OCI-LY1 (cell line): ENCODE measurements at regions not wholly inside any gene's neighbourhood (a gene's known extent, or its start where the extent isn't known, plus 50 kb on each side); places are given as distances from the start of the nearest gene placed in this dataset.

Source experiments
- H2AFZ ChIP-seq: fragments of 200-600 bp; sonication (generic), shearing (Covaris generic); 2 replicates; pipeline ENCODE4 v1.6.0; 2014; ENCODE audit warnings: antibody characterized with exemption, mild to moderate bottlenecking, low read length
- H3F3A ChIP-seq: fragments of 200-600 bp; sonication (generic), shearing (Covaris generic); 2 replicates; pipeline ENCODE4 v1.6.0; 2014; ENCODE audit warnings: mild to moderate bottlenecking, antibody characterized with exemption, low read length, moderate library complexity; ENCODE audit not compliant: insufficient read depth
- H3K27ac ChIP-seq: fragments of 200-600 bp; sonication (generic); 2 replicates; pipeline ENCODE4 v1.5.1; 2014; ENCODE audit warnings: low read length, mixed run types, mild to moderate bottlenecking, low read depth; ENCODE audit not compliant: poor library complexity, severe bottlenecking
- H3K27me3 ChIP-seq: fragments of 200-600 bp; sonication (generic); 2 replicates; pipeline ENCODE4 v1.6.0; 2014; ENCODE audit warnings: antibody characterized with exemption, mild to moderate bottlenecking, low read length, moderate library complexity; ENCODE audit not compliant: insufficient read depth
- H3K36me3 ChIP-seq: fragments of 200-600 bp; sonication (generic); 2 replicates; pipeline ENCODE4 v1.6.1; 2014; ENCODE audit warnings: mild to moderate bottlenecking, antibody characterized with exemption, low read length, moderate library complexity, mixed read lengths; ENCODE audit not compliant: insufficient read depth
- H3K4me1 ChIP-seq: fragments of 200-600 bp; sonication (generic); 2 replicates; pipeline ENCODE4 v1.5.1; 2014; ENCODE audit warnings: mild to moderate bottlenecking, low read length, moderate library complexity; ENCODE audit not compliant: insufficient read depth, severe bottlenecking
- H3K4me2 ChIP-seq: fragments of 200-600 bp; sonication (generic), shearing (Covaris generic); 2 replicates; pipeline ENCODE4 v1.6.1; 2014; ENCODE audit warnings: low read length
- H3K4me3 ChIP-seq: fragments of 200-600 bp; sonication (generic); 2 replicates; pipeline ENCODE4 v1.5.1; 2014; ENCODE audit warnings: low read length, low read depth, mild to moderate bottlenecking, mixed read lengths; ENCODE audit not compliant: poor library complexity, severe bottlenecking
- H3K79me2 ChIP-seq: fragments of 200-600 bp; shearing (Covaris generic); 2 replicates; pipeline ENCODE4 v1.6.1; 2016; ENCODE audit warnings: mixed run types, low read length, mixed read lengths; ENCODE audit not compliant: insufficient read depth
- H3K9ac ChIP-seq: fragments of 200-600 bp; sonication (generic), shearing (Covaris generic); 2 replicates; pipeline ENCODE4 v1.6.1; 2014; ENCODE audit warnings: mild to moderate bottlenecking, low read length, mixed read lengths
- H3K9me2 ChIP-seq: fragments of 200-600 bp; sonication (generic), shearing (Covaris generic); 2 replicates; pipeline ENCODE4 v1.6.1; 2014; ENCODE audit warnings: low read depth, mild to moderate bottlenecking, low read length, mixed read lengths
- H3K9me3 ChIP-seq: fragments of 200-600 bp; shearing (Covaris generic); 2 replicates; pipeline ENCODE4 v1.6.1; 2014; ENCODE audit warnings: low read length, mixed read lengths
- H4K20me1 ChIP-seq: fragments of 200-600 bp; sonication (generic), shearing (Covaris generic); 2 replicates; pipeline ENCODE4 v1.6.0; 2016; ENCODE audit warnings: mild to moderate bottlenecking, low read length; ENCODE audit not compliant: insufficient read depth
- CTCF ChIP-seq: fragments of 200-600 bp; sonication (generic), shearing (Covaris generic); IDR thresholded peaks from 2 replicates; pipeline ENCODE4 v1.5.1; 2017; ENCODE audit warnings: mild to moderate bottlenecking, antibody characterized with exemption, low read length, moderate library complexity, mixed read lengths
- EZH2 ChIP-seq: fragments of 200-600 bp; sonication (generic), shearing (Covaris generic); IDR thresholded peaks from 2 replicates; pipeline ENCODE4 v1.8.0; 2017; ENCODE audit warnings: borderline replicate concordance, mixed run types, mild to moderate bottlenecking, antibody characterized with exemption, low read length, moderate library complexity, mixed read lengths

GRCh38 chr12:38151991-38152700, 164.4 kb upstream of the ALG10B start:
- Histone ChIP-seq H3K36me3 (no peaks in the 10 kb centered on the region), H3K4me2 (no peak overlapping the region), H2AFZ (no peak overlapping the region), H3K9me2 (no peaks in the 10 kb centered on the region), H3K4me3 (no peak overlapping the region), H3K79me2 (no peaks in the 10 kb centered on the region), H3K27ac (no peak overlapping the region), H3K9me3 (no peaks in the 10 kb centered on the region; the same call in 1 of the 2 replicates), H3K9ac (no peak overlapping the region), H3K27me3 (no peaks in the 10 kb centered on the region), H4K20me1 (no peaks in the 10 kb centered on the region), H3F3A (no peaks in the 10 kb centered on the region), H3K4me1 (no peaks in the 10 kb centered on the region)
- TF ChIP-seq EZH2 (no peak), CTCF (no peak)

GRCh38 chr12:38152816-38153736, 163.5 kb upstream of the ALG10B start:
- Histone ChIP-seq H3K4me2 (no peak overlapping the region), H2AFZ (no peak overlapping the region), H3K4me3 (no peak overlapping the region), H3K36me3 (no peaks in the 10 kb centered on the region), H3K9me3 (no peaks in the 10 kb centered on the region), H3F3A (no peaks in the 10 kb centered on the region), H3K4me1 (no peaks in the 10 kb centered on the region), H3K27me3 (no peaks in the 10 kb centered on the region), H3K9me2 (no peaks in the 10 kb centered on the region), H3K27ac (no peak overlapping the region), H4K20me1 (no peaks in the 10 kb centered on the region), H3K79me2 (no peaks in the 10 kb centered on the region), H3K9ac (no peak overlapping the region)
- TF ChIP-seq EZH2 (no peak), CTCF (no peak)

- H3K9me2 ChIP-seq = no peaks in the 10 kb centered on the region
- no peaks in the 10 kb centered on the region for H3K9me3 ChIP-seq
- no peak overlapping the region for H3K4me2 ChIP-seq
- H3K36me3 ChIP-seq = no peaks in the 10 kb centered on the region
- TF ChIP-seq CTCF = no peak
- no peak for TF ChIP-seq EZH2
- no peaks in the 10 kb centered on the region for H3K4me1 ChIP-seq
- no peaks in the 10 kb centered on the region for H3K27me3 ChIP-seq
- H3F3A ChIP-seq = no peaks in the 10 kb centered on the region
- no peak overlapping the region for H3K4me3 ChIP-seq
- H4K20me1 ChIP-seq = no peaks in the 10 kb centered on the region
- H3K27ac ChIP-seq = no peak overlapping the region
- no peak overlapping the region for H3K9ac ChIP-seq
- H2AFZ ChIP-seq = no peak overlapping the region
- no peaks in the 10 kb centered on the region for H3K79me2 ChIP-seq
Measured at GRCh38 chr12:38153737-38154061, 162.9 kb upstream of the ALG10B start.
